Fibroblast of the aortic adventitia (primary cell): ENCODE measurements at regions not wholly inside any gene's neighbourhood (a gene's known extent, or its start where the extent isn't known, plus 50 kb on each side); places are given as distances from the start of the nearest gene placed in this dataset.

Experiments used
- DNase-seq: peaks from one replicate; pipeline ENCODE4 v3.0.0-alpha.2; 2010; ENCODE audit warnings: low read depth
- H3K4me3 ChIP-seq: 2 replicates; pipeline ENCODE4 v1.5.1; 2011; ENCODE audit warnings: low read depth, mild to moderate bottlenecking, control low read depth, low read length, moderate library complexity
- TF ChIP-seq, protein P1 (sequence below): IDR thresholded peaks from 2 replicates; pipeline ENCODE4 v1.5.1; 2011; ENCODE audit warnings: mild to moderate bottlenecking, low read length, control low read depth, inconsistent platforms; ENCODE audit not compliant: insufficient read depth

GRCh38 chr2:186108470-186108869, 369.9 kb downstream of the FSIP2 start:
- no peak overlapping the region for H3K4me3 ChIP-seq
- TF ChIP-seq, protein P1, sequence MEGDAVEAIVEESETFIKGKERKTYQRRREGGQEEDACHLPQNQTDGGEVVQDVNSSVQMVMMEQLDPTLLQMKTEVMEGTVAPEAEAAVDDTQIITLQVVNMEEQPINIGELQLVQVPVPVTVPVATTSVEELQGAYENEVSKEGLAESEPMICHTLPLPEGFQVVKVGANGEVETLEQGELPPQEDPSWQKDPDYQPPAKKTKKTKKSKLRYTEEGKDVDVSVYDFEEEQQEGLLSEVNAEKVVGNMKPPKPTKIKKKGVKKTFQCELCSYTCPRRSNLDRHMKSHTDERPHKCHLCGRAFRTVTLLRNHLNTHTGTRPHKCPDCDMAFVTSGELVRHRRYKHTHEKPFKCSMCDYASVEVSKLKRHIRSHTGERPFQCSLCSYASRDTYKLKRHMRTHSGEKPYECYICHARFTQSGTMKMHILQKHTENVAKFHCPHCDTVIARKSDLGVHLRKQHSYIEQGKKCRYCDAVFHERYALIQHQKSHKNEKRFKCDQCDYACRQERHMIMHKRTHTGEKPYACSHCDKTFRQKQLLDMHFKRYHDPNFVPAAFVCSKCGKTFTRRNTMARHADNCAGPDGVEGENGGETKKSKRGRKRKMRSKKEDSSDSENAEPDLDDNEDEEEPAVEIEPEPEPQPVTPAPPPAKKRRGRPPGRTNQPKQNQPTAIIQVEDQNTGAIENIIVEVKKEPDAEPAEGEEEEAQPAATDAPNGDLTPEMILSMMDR = no peak
- no peak for DNase-seq

- DNase-seq = no peak
- no peak overlapping the region for H3K4me3 ChIP-seq
- TF ChIP-seq, protein P1 = no peak
These were observed 372.8 kb upstream of the ZC3H15 start for GRCh38 chr2:186113284-186113683.

GRCh38 chr2:186125156-186125555, 360.9 kb upstream of the ZC3H15 start:
- H3K4me3 ChIP-seq = no peak overlapping the region
- TF ChIP-seq, protein P1 = no peak
- peak; percentile 23 for DNase-seq

- DNase-seq = no peak
- no peak overlapping the region for H3K4me3 ChIP-seq
- TF ChIP-seq, protein P1 = no peak
These were observed 360.4 kb upstream of the ZC3H15 start for GRCh38 chr2:186125625-186126024.

- peak; percentile 38 for DNase-seq
- TF ChIP-seq, protein P1 = no peak
- no peak overlapping the region for H3K4me3 ChIP-seq
These were observed 359.9 kb upstream of the ZC3H15 start for GRCh38 chr2:186126181-186126580.

DNA sequence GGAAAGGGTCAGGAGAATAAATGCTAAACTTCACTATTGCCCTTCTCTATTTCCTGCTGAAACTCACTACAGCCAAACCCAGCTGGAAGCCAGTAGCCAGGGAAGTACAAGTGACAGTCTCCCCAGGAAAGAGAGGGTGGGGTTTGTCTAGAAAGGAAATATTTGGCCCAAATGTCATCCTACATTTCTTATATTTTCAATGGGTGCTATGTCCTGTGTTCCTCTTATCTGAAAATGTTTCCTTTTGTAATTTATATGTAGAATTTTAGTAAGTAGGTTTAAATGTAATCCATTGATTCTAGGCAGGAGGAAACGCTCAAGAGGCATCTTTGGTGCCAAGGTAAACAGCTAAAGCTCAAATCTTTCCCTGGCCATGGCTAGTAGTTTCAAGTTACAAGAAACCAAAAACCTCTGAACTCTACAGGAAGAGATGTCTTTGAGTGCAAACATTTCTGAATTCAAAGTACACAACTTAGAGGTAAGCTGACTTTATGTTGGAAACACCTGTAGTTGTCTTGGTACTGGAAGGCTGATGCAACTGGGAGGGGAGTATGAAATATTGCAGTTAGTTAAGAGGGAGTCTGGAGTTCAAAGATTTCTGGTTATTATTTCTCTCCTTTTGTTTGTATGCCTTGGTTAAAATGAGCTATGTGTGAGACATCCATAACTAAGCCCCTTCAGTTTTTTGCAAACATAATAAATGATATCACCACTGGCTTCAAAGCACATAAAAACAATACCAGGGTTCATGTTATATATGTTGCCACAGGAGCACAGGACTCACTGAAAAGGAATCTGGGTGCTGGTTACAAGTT, 356.1 kb upstream of the ZC3H15 start:
- peak; percentile 69 for DNase-seq
- TF ChIP-seq, protein P1 = no peak
- H3K4me3 ChIP-seq = no peak overlapping the region
